Liver (tissue), 8 donors: ENCODE measurements at regions not wholly inside any gene's neighbourhood (a gene's known extent, or its start where the extent isn't known, plus 50 kb on each side); places are given as distances from the start of the nearest gene placed in this dataset.

Experiments
- DNase-seq: peaks from one replicate; pipeline ENCODE4 v3.0.0-alpha.2; 2017; ENCODE audit warnings: low spot score
- H3K27ac ChIP-seq, 2 donors: one replicate each; pipeline ENCODE4 v1.7.0; 2013; ENCODE audit warnings: inconsistent platforms in 2 of 2, low read length in 2 of 2, control low read depth in 1 of 2, low read depth in 1 of 2, mild to moderate bottlenecking in 1 of 2
- H3K27me3 ChIP-seq, 4 donors: one replicate each; pipeline versions ENCODE4 v1.6.1 to v1.7.0; 2013; ENCODE audit warnings: low read length in 3 of 4, inconsistent platforms in 1 of 4, mild to moderate bottlenecking in 1 of 4, moderate library complexity in 1 of 4; ENCODE audit not compliant: control insufficient read depth in 4 of 4, insufficient read depth in 4 of 4
- H3K36me3 ChIP-seq, 4 donors: one replicate each; pipeline versions ENCODE4 v1.6.1 to v1.7.0; 2013; ENCODE audit warnings: low read length in 3 of 4, mild to moderate bottlenecking in 3 of 4, low read depth in 1 of 4, moderate library complexity in 1 of 4; ENCODE audit not compliant: control insufficient read depth in 4 of 4, insufficient read depth in 3 of 4
- H3K4me1 ChIP-seq, 4 donors: one replicate each; pipeline versions ENCODE4 v1.6.1 to v1.7.0; 2013; ENCODE audit warnings: low read length in 3 of 4, mild to moderate bottlenecking in 3 of 4, moderate library complexity in 1 of 4; ENCODE audit not compliant: control insufficient read depth in 4 of 4, insufficient read depth in 4 of 4
- H3K4me3 ChIP-seq, 3 donors: one replicate each; pipeline versions ENCODE4 v1.6.1 to v1.7.0; 2013; ENCODE audit warnings: low read length in 3 of 3, control low read depth in 1 of 3, low read depth in 1 of 3, mild to moderate bottlenecking in 1 of 3
- H3K9ac ChIP-seq, 2 donors: one replicate each; pipeline ENCODE4 v1.7.0; 2013; ENCODE audit warnings: low read length in 2 of 2, mild to moderate bottlenecking in 2 of 2, moderate library complexity in 2 of 2, control low read depth in 1 of 2, low read depth in 1 of 2
- H3K9me3 ChIP-seq, 4 donors: one replicate each; pipeline versions ENCODE4 v1.6.1 to v1.7.0; 2013; ENCODE audit warnings: low read length in 3 of 4; ENCODE audit not compliant: control insufficient read depth in 4 of 4
- FOXA1 ChIP-seq: IDR thresholded peaks from 2 replicates; pipeline ENCODE4 v1.6.1; 2016; ENCODE audit warnings: antibody characterized with exemption
- GABPA ChIP-seq, 2 donors: IDR thresholded peaks in 1 of 2; conservative IDR thresholded peaks in 1 of 2; 2 replicates each; pipeline ENCODE4 v1.6.1; 2016; ENCODE audit warnings: antibody characterized with exemption in 2 of 2, mild to moderate bottlenecking in 1 of 2, moderate library complexity in 1 of 2
- HNF4A ChIP-seq, 2 donors: conservative IDR thresholded peaks; 2 replicates each; pipeline ENCODE4 v1.6.1; 2016; ENCODE audit warnings: antibody characterized with exemption in 2 of 2, mild to moderate bottlenecking in 2 of 2
- JUND ChIP-seq, 2 donors: IDR thresholded peaks; 2 replicates each; pipeline ENCODE4 v1.6.1; 2016; ENCODE audit warnings: antibody characterized with exemption in 2 of 2
- NR2F2 ChIP-seq: IDR thresholded peaks from 2 replicates; pipeline ENCODE4 v1.6.1; 2016; ENCODE audit warnings: antibody characterized with exemption
- RAD21 ChIP-seq, 2 donors: IDR thresholded peaks; 2 replicates each; pipeline ENCODE4 v1.6.1; 2016; ENCODE audit warnings: antibody characterized with exemption in 2 of 2, mild to moderate bottlenecking in 2 of 2
- SP1 ChIP-seq: IDR thresholded peaks from 2 replicates; pipeline ENCODE4 v1.6.1; 2018; ENCODE audit warnings: antibody characterized with exemption, mild to moderate bottlenecking
- TAF1 ChIP-seq: conservative IDR thresholded peaks from 2 replicates; pipeline ENCODE4 v1.6.1; 2016; ENCODE audit warnings: antibody characterized with exemption, mild to moderate bottlenecking
- YY1 ChIP-seq: IDR thresholded peaks from 2 replicates; pipeline ENCODE4 v1.6.1; 2016; ENCODE audit warnings: antibody characterized with exemption, mild to moderate bottlenecking
- WGBS: extraction: QIAGEN DNeasy Blood & Tissue Kit; methylation state at CpG from one replicate; pipeline ENCODE4 v1.1.7; 2013; 5-methylcytosine and 5-hydroxymethylcytosine counted together
- TF ChIP-seq, protein P1 (sequence below): fragments of 150-350 bp; IDR thresholded peaks from 2 replicates; pipeline ENCODE4 v1.5.1; 2017; ENCODE audit warnings: improper control_type of control experiment, low read depth, low read length; ENCODE audit not compliant: missing input control
- TF ChIP-seq, protein P2 (sequence below): IDR thresholded peaks from 2 replicates; pipeline ENCODE4 v1.6.1; 2016; ENCODE audit warnings: antibody characterized with exemption, mild to moderate bottlenecking
- TF ChIP-seq, protein P3 (sequence below): IDR thresholded peaks from 2 replicates; pipeline ENCODE4 v1.6.1; 2016; ENCODE audit warnings: antibody characterized with exemption
- donor health status: healthy.
- donor health status: healthy.
- donor health status: healthy.
- donor health status: healthy.
- donor health status: healthy.

DNA sequence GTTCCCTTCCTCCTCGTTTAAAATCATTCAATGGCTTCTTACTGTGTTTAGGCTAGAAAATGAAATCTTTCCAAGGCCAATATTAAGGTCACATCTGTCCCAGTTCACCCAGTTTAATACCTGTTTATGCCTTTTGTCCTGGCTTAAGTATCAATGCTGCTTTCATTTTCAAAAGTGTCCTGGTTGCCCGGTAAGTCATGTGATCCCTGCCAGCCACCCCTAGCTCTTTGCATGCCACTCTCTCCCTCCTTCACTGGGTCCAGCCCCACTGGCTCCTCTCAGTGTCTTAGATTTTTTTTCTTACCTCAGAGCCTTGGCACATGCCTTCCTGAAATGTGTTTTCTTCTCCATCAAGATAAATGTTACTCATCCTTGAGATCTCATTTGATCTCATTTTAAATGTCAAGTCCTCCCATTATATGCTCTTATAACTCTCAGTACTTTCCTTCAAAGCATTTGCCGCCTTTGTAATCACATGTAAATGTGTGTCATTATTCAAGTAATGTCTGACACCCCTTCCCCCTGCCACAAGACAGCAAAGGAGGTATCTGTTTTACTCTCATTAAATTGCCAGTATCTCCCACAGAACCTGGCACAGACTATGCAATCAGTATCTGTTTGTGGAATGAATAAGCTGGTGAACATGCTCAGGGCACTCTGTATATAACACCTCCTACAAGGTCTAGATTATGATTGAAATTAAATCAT, 472.5 kb upstream of the RPS6KA3 start:
- Histone ChIP-seq H3K4me3 (no peak overlapping the region), H3K4me1 (no peaks in the 10 kb centered on the region), H3K36me3 (no peaks in the 10 kb centered on the region), H3K9ac (no peak overlapping the region), H3K27ac (no peak overlapping the region), H3K27me3 (peaks cover 0 to 2% (median 0%) of the 10 kb centered on the region in 4 donors), H3K9me3 (no peaks in the 10 kb centered on the region)
- no peak for TF ChIP-seq HNF4A (conservative IDR thresholded peaks at IDR 0.05)
- TF ChIP-seq, protein P1, sequence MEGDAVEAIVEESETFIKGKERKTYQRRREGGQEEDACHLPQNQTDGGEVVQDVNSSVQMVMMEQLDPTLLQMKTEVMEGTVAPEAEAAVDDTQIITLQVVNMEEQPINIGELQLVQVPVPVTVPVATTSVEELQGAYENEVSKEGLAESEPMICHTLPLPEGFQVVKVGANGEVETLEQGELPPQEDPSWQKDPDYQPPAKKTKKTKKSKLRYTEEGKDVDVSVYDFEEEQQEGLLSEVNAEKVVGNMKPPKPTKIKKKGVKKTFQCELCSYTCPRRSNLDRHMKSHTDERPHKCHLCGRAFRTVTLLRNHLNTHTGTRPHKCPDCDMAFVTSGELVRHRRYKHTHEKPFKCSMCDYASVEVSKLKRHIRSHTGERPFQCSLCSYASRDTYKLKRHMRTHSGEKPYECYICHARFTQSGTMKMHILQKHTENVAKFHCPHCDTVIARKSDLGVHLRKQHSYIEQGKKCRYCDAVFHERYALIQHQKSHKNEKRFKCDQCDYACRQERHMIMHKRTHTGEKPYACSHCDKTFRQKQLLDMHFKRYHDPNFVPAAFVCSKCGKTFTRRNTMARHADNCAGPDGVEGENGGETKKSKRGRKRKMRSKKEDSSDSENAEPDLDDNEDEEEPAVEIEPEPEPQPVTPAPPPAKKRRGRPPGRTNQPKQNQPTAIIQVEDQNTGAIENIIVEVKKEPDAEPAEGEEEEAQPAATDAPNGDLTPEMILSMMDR = no peak
- no peak for TF ChIP-seq JUND (IDR thresholded peaks at IDR 0.05)
- DNase-seq = no peak
- 82% methylated on average over 3 of the region's 3 CpGs for WGBS

DNA sequence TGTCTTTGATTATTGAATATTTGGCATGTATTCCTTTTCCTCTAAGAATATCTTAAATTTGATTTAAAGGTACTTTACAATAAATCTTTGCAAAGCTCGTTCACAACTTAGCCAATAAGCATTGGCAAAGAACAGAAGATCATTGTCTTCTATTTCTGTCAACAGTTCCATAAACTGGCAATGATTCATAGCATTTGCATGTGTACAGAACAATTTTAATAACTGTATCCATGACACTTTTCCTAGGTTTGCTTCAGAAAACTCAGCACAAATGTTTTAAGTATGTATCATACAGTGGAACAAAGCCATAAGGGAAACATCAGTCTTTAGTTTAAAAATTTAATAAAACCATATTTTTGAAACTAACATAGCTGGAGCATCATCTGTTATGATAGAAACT, 462.7 kb upstream of the RPS6KA3 start:
- DNase-seq = no peak
- peaks cover 0 to 2% (median 0%) of the 10 kb centered on the region in 4 donors for H3K9me3 ChIP-seq
- no peaks in the 10 kb centered on the region for H3K4me1 ChIP-seq
- no peaks in the 10 kb centered on the region for H3K27me3 ChIP-seq
- WGBS = 79% methylated on average over 1 of the region's 1 CpG
- H3K27ac ChIP-seq = no peak overlapping the region
- TF ChIP-seq, protein P2, sequence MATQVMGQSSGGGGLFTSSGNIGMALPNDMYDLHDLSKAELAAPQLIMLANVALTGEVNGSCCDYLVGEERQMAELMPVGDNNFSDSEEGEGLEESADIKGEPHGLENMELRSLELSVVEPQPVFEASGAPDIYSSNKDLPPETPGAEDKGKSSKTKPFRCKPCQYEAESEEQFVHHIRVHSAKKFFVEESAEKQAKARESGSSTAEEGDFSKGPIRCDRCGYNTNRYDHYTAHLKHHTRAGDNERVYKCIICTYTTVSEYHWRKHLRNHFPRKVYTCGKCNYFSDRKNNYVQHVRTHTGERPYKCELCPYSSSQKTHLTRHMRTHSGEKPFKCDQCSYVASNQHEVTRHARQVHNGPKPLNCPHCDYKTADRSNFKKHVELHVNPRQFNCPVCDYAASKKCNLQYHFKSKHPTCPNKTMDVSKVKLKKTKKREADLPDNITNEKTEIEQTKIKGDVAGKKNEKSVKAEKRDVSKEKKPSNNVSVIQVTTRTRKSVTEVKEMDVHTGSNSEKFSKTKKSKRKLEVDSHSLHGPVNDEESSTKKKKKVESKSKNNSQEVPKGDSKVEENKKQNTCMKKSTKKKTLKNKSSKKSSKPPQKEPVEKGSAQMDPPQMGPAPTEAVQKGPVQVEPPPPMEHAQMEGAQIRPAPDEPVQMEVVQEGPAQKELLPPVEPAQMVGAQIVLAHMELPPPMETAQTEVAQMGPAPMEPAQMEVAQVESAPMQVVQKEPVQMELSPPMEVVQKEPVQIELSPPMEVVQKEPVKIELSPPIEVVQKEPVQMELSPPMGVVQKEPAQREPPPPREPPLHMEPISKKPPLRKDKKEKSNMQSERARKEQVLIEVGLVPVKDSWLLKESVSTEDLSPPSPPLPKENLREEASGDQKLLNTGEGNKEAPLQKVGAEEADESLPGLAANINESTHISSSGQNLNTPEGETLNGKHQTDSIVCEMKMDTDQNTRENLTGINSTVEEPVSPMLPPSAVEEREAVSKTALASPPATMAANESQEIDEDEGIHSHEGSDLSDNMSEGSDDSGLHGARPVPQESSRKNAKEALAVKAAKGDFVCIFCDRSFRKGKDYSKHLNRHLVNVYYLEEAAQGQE = no peak
- TF ChIP-seq GABPA (IDR thresholded peaks at IDR 0.05 in 1 of 2, conservative IDR thresholded peaks at IDR 0.05 in 1 of 2) = no peak
- no peak for TF ChIP-seq TAF1
- no peak for TF ChIP-seq SP1
- no peak for TF ChIP-seq YY1
- TF ChIP-seq, protein P3, sequence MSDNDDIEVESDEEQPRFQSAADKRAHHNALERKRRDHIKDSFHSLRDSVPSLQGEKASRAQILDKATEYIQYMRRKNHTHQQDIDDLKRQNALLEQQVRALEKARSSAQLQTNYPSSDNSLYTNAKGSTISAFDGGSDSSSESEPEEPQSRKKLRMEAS = no peak
- TF ChIP-seq RAD21 (IDR thresholded peaks at IDR 0.05) = no peak
- no peak for TF ChIP-seq HNF4A (conservative IDR thresholded peaks at IDR 0.05)
- TF ChIP-seq FOXA1 = no peak
- no peak overlapping the region for H3K9ac ChIP-seq
- H3K36me3 ChIP-seq = no peaks in the 10 kb centered on the region
- no peak overlapping the region for H3K4me3 ChIP-seq

DNA sequence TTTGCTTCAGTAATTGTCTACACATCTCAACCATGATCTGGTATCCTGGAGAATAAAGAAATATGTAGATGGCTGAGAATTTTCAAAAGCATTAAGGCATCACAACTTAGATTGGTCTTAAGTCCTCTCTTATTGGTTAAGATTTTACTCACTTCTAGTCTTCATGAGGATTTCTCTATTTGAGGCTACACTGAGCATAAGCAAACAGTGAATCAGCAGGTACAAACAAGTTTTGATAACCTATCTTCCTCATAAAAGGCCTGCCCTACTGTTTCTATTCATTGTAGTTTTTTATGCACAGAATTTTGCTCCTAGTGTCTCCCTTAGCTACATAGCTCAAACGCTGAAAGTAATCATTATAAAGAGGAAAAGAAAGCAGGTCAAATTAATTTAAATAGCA, 460.7 kb upstream of the RPS6KA3 start:
- WGBS = 56% methylated on average over 1 of the region's 1 CpG
- Histone ChIP-seq H3K4me1 (no peaks in the 10 kb centered on the region), H3K27me3 (no peaks in the 10 kb centered on the region), H3K9ac (no peak overlapping the region), H3K9me3 (peaks cover 0 to 2% (median 0%) of the 10 kb centered on the region in 4 donors), H3K27ac (no peak overlapping the region), H3K4me3 (no peak overlapping the region), H3K36me3 (no peaks in the 10 kb centered on the region)
- no peak for DNase-seq
- TF ChIP-seq JUND (IDR thresholded peaks at IDR 0.05) (no peak), FOXA1 (no peak), NR2F2 (no peak), YY1 (no peak), TAF1 (no peak)
- TF ChIP-seq, protein P3 = no peak
